ENCODE measurements at regions not wholly inside any gene's neighbourhood (a gene's known extent, or its start where the extent isn't known, plus 50 kb on each side); places are given as distances from the start of the nearest gene placed in this dataset.

GRCh38 chr3:162521669-162522068, 1025.1 kb downstream of the OTOL1 start:
- Mint-ChIP-seq H3K36me3 (ENCODE audit: low read depth) (no peaks in the 10 kb centered on the region), H3K9me3 (peaks cover 6% of the 10 kb centered on the region), H3K4me1 (ENCODE audit: low read depth) (no peaks in the 10 kb centered on the region), H3K27me3 (no peaks in the 10 kb centered on the region), H3K4me3 (no peak overlapping the region), H3K27ac (no peak overlapping the region)
- intact Hi-C loops (cut with DNase I, micrococcal nuclease), result no loop called here
- TF ChIP-seq, protein P1, sequence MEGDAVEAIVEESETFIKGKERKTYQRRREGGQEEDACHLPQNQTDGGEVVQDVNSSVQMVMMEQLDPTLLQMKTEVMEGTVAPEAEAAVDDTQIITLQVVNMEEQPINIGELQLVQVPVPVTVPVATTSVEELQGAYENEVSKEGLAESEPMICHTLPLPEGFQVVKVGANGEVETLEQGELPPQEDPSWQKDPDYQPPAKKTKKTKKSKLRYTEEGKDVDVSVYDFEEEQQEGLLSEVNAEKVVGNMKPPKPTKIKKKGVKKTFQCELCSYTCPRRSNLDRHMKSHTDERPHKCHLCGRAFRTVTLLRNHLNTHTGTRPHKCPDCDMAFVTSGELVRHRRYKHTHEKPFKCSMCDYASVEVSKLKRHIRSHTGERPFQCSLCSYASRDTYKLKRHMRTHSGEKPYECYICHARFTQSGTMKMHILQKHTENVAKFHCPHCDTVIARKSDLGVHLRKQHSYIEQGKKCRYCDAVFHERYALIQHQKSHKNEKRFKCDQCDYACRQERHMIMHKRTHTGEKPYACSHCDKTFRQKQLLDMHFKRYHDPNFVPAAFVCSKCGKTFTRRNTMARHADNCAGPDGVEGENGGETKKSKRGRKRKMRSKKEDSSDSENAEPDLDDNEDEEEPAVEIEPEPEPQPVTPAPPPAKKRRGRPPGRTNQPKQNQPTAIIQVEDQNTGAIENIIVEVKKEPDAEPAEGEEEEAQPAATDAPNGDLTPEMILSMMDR (IDR thresholded peaks at IDR 0.05), result no peak
- ChIA-PET CTCF (no interaction called here), POLR2A (no interaction called here)
- no peaks in the 10 kb centered on the region for H3K27me3 ChIP-seq (ENCODE audit: control insufficient read depth in 1 of 2, insufficient read depth in 2 of 2, low read length in 2 of 2)
- H3K4me3 ChIP-seq (ENCODE audit: low read length), result no peak overlapping the region
- ATAC-seq (ENCODE audit: poor library complexity) (no peak), DNase-seq (no peak)
- no peak overlapping the region for H3K27ac ChIP-seq (ENCODE audit: low read depth in 1 of 2, low read length in 2 of 2)
- no peaks in the 10 kb centered on the region for H3K36me3 ChIP-seq (ENCODE audit: insufficient read depth, low read length)
- H3K9me3 ChIP-seq (ENCODE audit: control insufficient read depth in 1 of 2, insufficient read depth in 1 of 2, low read length in 2 of 2), result no peaks in the 10 kb centered on the region
- H3K4me1 ChIP-seq (ENCODE audit: insufficient read depth, low read length), result no peaks in the 10 kb centered on the region

DNA sequence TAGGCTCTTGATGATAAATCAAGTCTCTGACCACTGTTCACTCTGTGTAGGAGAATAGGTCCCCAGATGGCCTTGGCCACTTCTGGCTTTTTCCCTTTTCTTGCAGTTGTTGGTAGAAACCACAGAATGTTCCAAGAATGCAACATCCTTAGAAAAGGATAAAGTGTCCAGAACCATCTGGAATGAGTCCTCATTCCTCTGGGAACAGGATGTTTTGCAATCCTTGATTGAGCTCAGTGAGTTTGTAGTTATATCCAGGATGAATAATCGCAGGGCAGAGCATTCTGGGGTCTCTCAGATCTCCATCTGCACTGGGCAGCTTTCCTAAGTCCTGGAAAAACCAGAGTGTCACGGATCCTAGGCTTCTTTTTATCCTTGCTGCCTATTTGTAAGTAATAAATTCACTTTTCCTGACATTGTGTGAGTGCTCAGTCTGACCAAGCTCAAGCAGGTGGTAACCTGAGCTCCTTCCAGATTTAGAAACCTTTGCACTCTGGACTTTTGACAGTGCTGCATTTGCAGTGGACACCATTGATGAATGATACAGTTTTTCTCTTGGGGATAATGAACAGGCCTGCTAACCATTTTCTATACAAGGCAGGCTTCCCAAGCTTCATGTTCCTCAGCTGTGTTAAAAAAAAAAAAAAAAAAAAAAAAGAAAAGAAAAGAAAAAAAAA, 1028.6 kb downstream of the OTOL1 start:
- Mint-ChIP-seq H3K9me3 (peaks cover 15% of the 10 kb centered on the region), H3K27ac (no peak overlapping the region), H3K27me3 (no peaks in the 10 kb centered on the region), H3K4me1 (ENCODE audit: low read depth) (no peaks in the 10 kb centered on the region), H3K4me3 (no peak overlapping the region), H3K36me3 (ENCODE audit: low read depth) (no peaks in the 10 kb centered on the region)
- intact Hi-C loops (cut with DNase I, micrococcal nuclease), result no loop called here
- DNase-seq, result no peak
- no peak overlapping the region for H3K27ac ChIP-seq (ENCODE audit: low read depth in 1 of 2, low read length in 2 of 2)
- H3K27me3 ChIP-seq (ENCODE audit: control insufficient read depth in 1 of 2, insufficient read depth in 2 of 2, low read length in 2 of 2), result no peaks in the 10 kb centered on the region
- no peaks in the 10 kb centered on the region for H3K36me3 ChIP-seq (ENCODE audit: insufficient read depth, low read length)
- TF ChIP-seq, protein P1 (IDR thresholded peaks at IDR 0.05), result no peak
- CTCF ChIA-PET, result no interaction called here
- no peaks in the 10 kb centered on the region for H3K9me3 ChIP-seq (ENCODE audit: control insufficient read depth in 1 of 2, insufficient read depth in 1 of 2, low read length in 2 of 2)
- H3K4me3 ChIP-seq (ENCODE audit: low read length), result no peak overlapping the region
- no peak for ATAC-seq (ENCODE audit: poor library complexity)
- H3K4me1 ChIP-seq (ENCODE audit: insufficient read depth, low read length), result no peaks in the 10 kb centered on the region
- POLR2A ChIA-PET, result no interaction called here

DNA sequence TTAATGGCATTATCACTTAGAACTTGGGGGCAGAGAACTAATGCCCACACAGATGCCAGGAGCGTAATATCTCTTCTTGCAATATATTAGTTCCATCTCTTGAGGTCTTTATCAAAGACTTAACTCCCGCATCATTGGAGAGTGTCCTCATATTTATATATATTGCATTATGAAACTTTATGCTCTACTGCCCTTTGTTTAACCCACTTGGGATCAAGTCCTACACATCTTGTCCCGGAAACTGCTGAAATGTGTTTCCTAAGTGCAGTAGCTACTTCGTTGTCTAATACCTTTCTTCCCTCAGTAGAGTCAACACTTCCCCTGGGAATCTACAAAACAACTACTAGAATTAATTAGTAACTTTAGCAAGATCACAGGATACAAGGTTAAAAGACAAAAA, 1029.2 kb downstream of the OTOL1 start:
- Mint-ChIP-seq H3K36me3 (ENCODE audit: low read depth) (no peaks in the 10 kb centered on the region), H3K9me3 (peaks cover 17% of the 10 kb centered on the region), H3K4me3 (no peak overlapping the region), H3K27ac (no peak overlapping the region), H3K27me3 (no peaks in the 10 kb centered on the region), H3K4me1 (ENCODE audit: low read depth) (no peaks in the 10 kb centered on the region)
- H3K4me3 ChIP-seq (ENCODE audit: low read length), result no peak overlapping the region
- H3K27ac ChIP-seq (ENCODE audit: low read depth in 1 of 2, low read length in 2 of 2), result no peak overlapping the region
- ChIA-PET POLR2A (no interaction called here), CTCF (no interaction called here)
- H3K9me3 ChIP-seq (ENCODE audit: control insufficient read depth in 1 of 2, insufficient read depth in 1 of 2, low read length in 2 of 2), result no peaks in the 10 kb centered on the region
- H3K36me3 ChIP-seq (ENCODE audit: insufficient read depth, low read length), result no peaks in the 10 kb centered on the region
- H3K27me3 ChIP-seq (ENCODE audit: control insufficient read depth in 1 of 2, insufficient read depth in 2 of 2, low read length in 2 of 2), result no peaks in the 10 kb centered on the region
- TF ChIP-seq, protein P1 (IDR thresholded peaks at IDR 0.05), result no peak
- no peak for DNase-seq
- no peak for ATAC-seq (ENCODE audit: poor library complexity)
- H3K4me1 ChIP-seq (ENCODE audit: insufficient read depth, low read length), result no peaks in the 10 kb centered on the region
- intact Hi-C loops (cut with DNase I, micrococcal nuclease), result no loop called here

All from CD4-positive, alpha-beta T cell (primary cell).